Mucosa of descending colon (tissue), 3 donors: ENCODE measurements at regions not wholly inside any gene's neighbourhood (a gene's known extent, or its start where the extent isn't known, plus 50 kb on each side); places are given as distances from the start of the nearest gene placed in this dataset.

Experiments
- ATAC-seq: fragments of 200-7000 bp; cut with Tn5 transposase; one replicate; pipeline ENCODE4 v1.9.1; 2020; ENCODE audit warnings: mild to moderate bottlenecking, moderate library complexity
- DNase-seq, 3 donors: peaks; one replicate each; pipeline ENCODE4 v3.0.0-alpha.2; 2020
- H3K36me3 ChIP-seq: fragments of 200-600 bp; one replicate; pipeline ENCODE4 v1.8.0; 2021; ENCODE audit warnings: low read depth, mild to moderate bottlenecking
- H3K4me1 ChIP-seq: fragments of 200-600 bp; one replicate; pipeline ENCODE4 v1.8.0; 2021; ENCODE audit warnings: low read depth, mild to moderate bottlenecking
- H3K4me3 ChIP-seq: fragments of 200-600 bp; one replicate; pipeline ENCODE4 v1.8.0; 2021; ENCODE audit warnings: mild to moderate bottlenecking
- H3K9me3 ChIP-seq: fragments of 200-600 bp; one replicate; pipeline ENCODE4 v1.8.0; 2021; ENCODE audit warnings: mild to moderate bottlenecking
- intact Hi-C, 2 donors: fragments of 100-400 bp; cut with DNase I in 1 of 2; cut with micrococcal nuclease in 1 of 2; formaldehyde crosslinking; loops; one replicate each; pipeline versions ENCODE4 v1.11.0 to v1.11.1; 2022; cut with DNase I, micrococcal nuclease
- TF ChIP-seq, protein P1 (sequence below): fragments of 200-600 bp; IDR thresholded peaks from one replicate; pipeline ENCODE4 v1.8.0; 2022; ENCODE audit warnings: antibody characterized with exemption, mild to moderate bottlenecking
- donor health status: DM: no; HTN: no; CAD: no; lungs with moderate emphysema.
- donor health status: DM: no; HTN: no; CAD: no.
- donor health status: DM: no; HTN: yes; CAD: no.

DNA sequence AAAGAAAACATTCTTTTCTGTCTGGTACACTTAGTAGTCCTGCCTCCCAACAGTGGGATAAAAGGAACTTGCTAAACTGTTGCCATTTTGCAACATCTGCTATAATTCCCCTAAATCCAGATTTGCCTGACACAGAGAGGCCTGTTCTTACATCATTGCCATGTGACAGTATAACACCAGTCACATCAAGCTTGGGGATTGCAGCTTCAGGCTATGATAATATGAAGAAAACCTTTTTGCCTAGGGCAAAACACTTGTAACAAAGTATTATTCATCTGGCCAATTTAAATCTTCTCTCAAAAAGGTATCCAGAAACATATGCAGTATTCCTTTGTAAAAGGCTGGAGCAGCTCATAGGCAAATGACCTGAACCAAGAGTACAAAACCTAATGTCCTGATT is 80.9 kb upstream of the OTX2 start:
- Histone ChIP-seq H3K9me3 (no peaks in the 10 kb centered on the region), H3K4me1 (no peaks in the 10 kb centered on the region), H3K36me3 (no peaks in the 10 kb centered on the region), H3K4me3 (no peak overlapping the region)
- no peak for ATAC-seq
- intact Hi-C loops, result no loop called here
- DNase-seq, result no peak
- TF ChIP-seq, protein P1, sequence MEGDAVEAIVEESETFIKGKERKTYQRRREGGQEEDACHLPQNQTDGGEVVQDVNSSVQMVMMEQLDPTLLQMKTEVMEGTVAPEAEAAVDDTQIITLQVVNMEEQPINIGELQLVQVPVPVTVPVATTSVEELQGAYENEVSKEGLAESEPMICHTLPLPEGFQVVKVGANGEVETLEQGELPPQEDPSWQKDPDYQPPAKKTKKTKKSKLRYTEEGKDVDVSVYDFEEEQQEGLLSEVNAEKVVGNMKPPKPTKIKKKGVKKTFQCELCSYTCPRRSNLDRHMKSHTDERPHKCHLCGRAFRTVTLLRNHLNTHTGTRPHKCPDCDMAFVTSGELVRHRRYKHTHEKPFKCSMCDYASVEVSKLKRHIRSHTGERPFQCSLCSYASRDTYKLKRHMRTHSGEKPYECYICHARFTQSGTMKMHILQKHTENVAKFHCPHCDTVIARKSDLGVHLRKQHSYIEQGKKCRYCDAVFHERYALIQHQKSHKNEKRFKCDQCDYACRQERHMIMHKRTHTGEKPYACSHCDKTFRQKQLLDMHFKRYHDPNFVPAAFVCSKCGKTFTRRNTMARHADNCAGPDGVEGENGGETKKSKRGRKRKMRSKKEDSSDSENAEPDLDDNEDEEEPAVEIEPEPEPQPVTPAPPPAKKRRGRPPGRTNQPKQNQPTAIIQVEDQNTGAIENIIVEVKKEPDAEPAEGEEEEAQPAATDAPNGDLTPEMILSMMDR, result no peak

DNA sequence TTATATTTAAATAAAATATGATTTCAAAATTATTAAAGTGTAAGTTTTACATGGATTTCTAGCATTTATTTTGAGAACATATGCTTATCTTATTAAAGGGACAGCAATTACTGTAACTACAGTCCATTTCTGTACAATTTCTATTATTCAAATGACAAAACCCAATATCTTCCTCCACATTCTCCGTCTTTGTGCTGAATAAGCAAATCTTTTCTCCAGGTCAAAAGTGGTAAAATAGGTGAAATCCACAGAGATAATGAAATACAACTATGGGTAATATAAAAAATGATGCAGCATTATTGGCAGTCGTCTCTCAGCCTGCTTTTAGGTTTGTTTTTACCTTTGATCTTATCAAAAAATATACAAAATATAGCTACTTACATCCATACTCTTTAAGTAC is 79.4 kb upstream of the OTX2 start:
- H3K4me3 ChIP-seq, result no peak overlapping the region
- DNase-seq (no peak), ATAC-seq (no peak)
- intact Hi-C loops, result no loop called here
- H3K4me1 ChIP-seq, result no peaks in the 10 kb centered on the region
- TF ChIP-seq, protein P1, result no peak
- no peaks in the 10 kb centered on the region for H3K36me3 ChIP-seq
- H3K9me3 ChIP-seq, result no peaks in the 10 kb centered on the region

DNA sequence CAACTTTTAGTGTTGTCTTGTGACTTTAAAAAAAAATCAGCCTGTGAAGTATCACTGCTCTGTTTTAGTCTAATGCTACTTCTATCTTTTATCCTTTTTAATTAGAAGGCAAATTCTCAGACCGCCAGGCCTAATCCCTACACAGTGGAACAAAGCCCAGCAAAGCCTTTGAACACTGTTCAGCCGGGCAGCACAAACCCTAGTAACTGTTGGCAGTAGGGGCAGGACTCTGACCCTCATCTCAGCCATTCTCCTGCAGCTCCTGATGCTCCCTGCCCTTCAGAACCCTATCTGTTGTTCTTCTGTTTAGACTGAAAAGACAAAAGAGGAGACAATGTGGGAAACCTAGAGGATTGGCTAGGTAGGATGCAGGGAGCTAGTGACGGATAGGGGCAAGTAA is 78.0 kb upstream of the OTX2 start:
- no peak for DNase-seq
- no peak overlapping the region for H3K4me3 ChIP-seq
- no peak for ATAC-seq
- TF ChIP-seq, protein P1, result no peak
- H3K9me3 ChIP-seq, result no peaks in the 10 kb centered on the region
- intact Hi-C loops, result no loop called here
- no peaks in the 10 kb centered on the region for H3K4me1 ChIP-seq
- H3K36me3 ChIP-seq, result no peaks in the 10 kb centered on the region

DNA sequence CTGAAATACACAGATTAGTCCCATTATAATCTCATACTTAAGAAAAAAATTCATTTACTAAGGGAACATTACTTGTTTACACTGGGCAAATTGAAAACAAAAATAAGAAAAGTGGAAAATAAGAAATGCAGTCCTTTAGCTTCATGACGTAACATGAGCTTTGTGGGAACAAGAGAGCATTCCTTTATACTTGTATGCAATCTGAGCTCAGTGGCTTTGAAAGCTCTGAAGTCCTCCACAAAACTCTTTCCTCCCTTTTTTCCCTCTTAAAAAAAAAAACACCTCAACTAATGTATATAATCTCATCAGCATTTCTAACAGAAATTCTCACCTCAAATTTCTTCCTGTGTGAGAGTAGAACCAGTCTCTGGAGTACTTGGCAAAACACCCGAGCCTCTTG is 76.9 kb upstream of the OTX2 start:
- Histone ChIP-seq H3K36me3 (no peaks in the 10 kb centered on the region), H3K4me3 (no peak overlapping the region), H3K4me1 (no peaks in the 10 kb centered on the region), H3K9me3 (no peaks in the 10 kb centered on the region)
- no peak for ATAC-seq
- DNase-seq, result no peak
- intact Hi-C loops, result no loop called here
- TF ChIP-seq, protein P1, result no peak

DNA sequence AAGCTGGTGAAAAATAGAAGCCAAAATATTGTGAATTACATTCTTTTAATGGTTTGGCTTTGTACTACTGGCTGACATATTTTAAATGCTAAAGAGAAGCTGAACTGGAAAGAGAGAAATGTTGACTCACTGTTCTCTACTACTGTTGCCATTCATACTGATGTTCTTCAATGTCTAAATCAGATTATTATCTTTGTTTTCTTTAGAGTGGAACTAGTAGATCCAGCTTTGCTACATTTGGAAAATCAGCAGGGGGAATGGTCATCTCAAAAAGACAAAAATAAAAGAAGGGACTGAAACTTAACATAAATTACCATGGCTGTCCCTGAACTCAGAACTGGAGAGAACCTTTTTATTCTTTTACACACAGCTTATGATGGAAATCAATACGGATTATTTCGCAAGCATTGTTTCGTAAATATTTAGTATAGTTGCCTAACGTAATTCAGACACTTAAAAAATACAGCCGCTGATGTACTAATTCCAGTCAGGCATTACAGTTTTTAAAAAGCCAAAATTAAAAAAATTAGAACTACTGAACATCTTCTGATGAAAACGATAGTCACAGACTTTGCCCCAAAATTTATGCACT is 76.3 kb upstream of the OTX2 start:
- DNase-seq (no peak), ATAC-seq (no peak)
- Histone ChIP-seq H3K9me3 (no peaks in the 10 kb centered on the region), H3K4me3 (no peak overlapping the region), H3K36me3 (no peaks in the 10 kb centered on the region), H3K4me1 (no peaks in the 10 kb centered on the region)
- TF ChIP-seq, protein P1, result no peak
- intact Hi-C loops, result no loop called here

DNA sequence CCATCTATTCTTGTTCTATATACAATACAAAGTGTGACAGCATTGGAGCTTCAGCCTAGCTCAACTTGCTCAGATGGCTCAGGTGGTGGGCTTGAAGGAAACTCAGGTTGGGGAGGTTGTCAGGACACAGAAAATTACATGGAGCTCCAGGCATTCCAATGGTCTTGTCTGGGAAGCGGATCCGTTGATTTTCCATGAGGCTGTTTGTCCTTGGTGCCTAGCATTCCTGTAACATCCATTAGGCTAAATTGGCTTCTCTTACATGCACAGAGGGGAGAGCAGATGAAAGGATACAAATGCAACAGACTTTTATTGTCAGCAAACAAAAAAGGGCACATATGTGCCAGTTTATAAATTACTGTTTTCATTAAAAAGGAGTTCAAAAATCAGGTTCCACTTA is 75.5 kb upstream of the OTX2 start:
- no peaks in the 10 kb centered on the region for H3K36me3 ChIP-seq
- TF ChIP-seq, protein P1, result no peak
- DNase-seq, result no peak
- H3K9me3 ChIP-seq, result no peaks in the 10 kb centered on the region
- intact Hi-C loops, result no loop called here
- no peaks in the 10 kb centered on the region for H3K4me1 ChIP-seq
- H3K4me3 ChIP-seq, result no peak overlapping the region
- ATAC-seq, result no peak
